H1 (cell line): ENCODE measurements at regions not wholly inside any gene's neighbourhood (a gene's known extent, or its start where the extent isn't known, plus 50 kb on each side); places are given as distances from the start of the nearest gene placed in this dataset.

Experiments
- CBX8 ChIP-seq: fragments of 300-800, 300-1000 bp; sonication (generic); IDR thresholded peaks from 2 replicates; pipeline ENCODE4 v1.7.1; 2016; ENCODE audit warnings: low read depth, low read length, borderline replicate concordance
- CREB1 ChIP-seq: IDR thresholded peaks from 2 replicates; pipeline ENCODE4 v1.6.1; 2012; ENCODE audit warnings: inconsistent platforms
- CTCF ChIP-seq, 3 experiments: IDR thresholded peaks; 1 replicate in 2 of 3; 2 replicates in 1 of 3; pipeline versions ENCODE4 v1.5.1 to v1.6.1; 2011; ENCODE audit warnings: low read length in 3 of 3, mild to moderate bottlenecking in 3 of 3, inconsistent platforms in 2 of 3, low read depth in 1 of 3, moderate library complexity in 1 of 3; ENCODE audit not compliant: insufficient read depth in 1 of 3; ENCODE audit errors: control extremely low read depth in 1 of 3
- EP300 ChIP-seq, 2 experiments: IDR thresholded peaks; 1 replicate in 1 of 2; 2 replicates in 1 of 2; pipeline ENCODE4 v1.6.1; 2011 to 2012; ENCODE audit warnings: low read depth in 2 of 2, low read length in 2 of 2, mild to moderate bottlenecking in 2 of 2, borderline replicate concordance in 1 of 2, inconsistent platforms in 1 of 2, moderate library complexity in 1 of 2
- EZH2 ChIP-seq: fragments of 200-600 bp; sonication (generic); IDR thresholded peaks from 2 replicates; pipeline ENCODE4 v1.7.1; 2012; ENCODE audit warnings: low read depth, mild to moderate bottlenecking, moderate library complexity, low read length, inconsistent platforms; ENCODE audit not compliant: severe bottlenecking
- GABPA ChIP-seq: IDR thresholded peaks from 2 replicates; pipeline ENCODE4 v1.6.1; 2011; ENCODE audit warnings: mild to moderate bottlenecking, low read length, moderate library complexity, borderline replicate concordance; ENCODE audit not compliant: insufficient read depth
- GTF2F1 ChIP-seq: IDR thresholded peaks from 2 replicates; pipeline ENCODE4 v1.6.1; 2012; ENCODE audit warnings: low read depth, low read length, improper control_type of control experiment, borderline replicate concordance
- JUN ChIP-seq: IDR thresholded peaks from 2 replicates; pipeline ENCODE4 v1.6.1; 2011; ENCODE audit warnings: low read depth, mild to moderate bottlenecking, improper control_type of control experiment, low read length
- POLR2AphosphoS5 ChIP-seq: IDR thresholded peaks from 2 replicates; pipeline ENCODE4 v1.6.1; 2011; ENCODE audit warnings: low read depth, low read length
- SIN3A ChIP-seq, 2 experiments: IDR thresholded peaks in 1 of 2; conservative IDR thresholded peaks in 1 of 2; 2 replicates each; pipeline ENCODE4 v1.6.1; 2011 to 2012; ENCODE audit warnings: low read length in 2 of 2, improper control_type of control experiment in 1 of 2, low read depth in 1 of 2, mild to moderate bottlenecking in 1 of 2
- SP2 ChIP-seq: IDR thresholded peaks from 2 replicates; pipeline ENCODE4 v1.6.1; 2012; ENCODE audit warnings: mild to moderate bottlenecking, low read length, inconsistent platforms
- TCF12 ChIP-seq: IDR thresholded peaks from 2 replicates; pipeline ENCODE4 v1.6.1; 2011; ENCODE audit warnings: low read depth, mild to moderate bottlenecking, low read length

GRCh38 chrX:11836284-11836683 lies 78.2 kb downstream of the MSL3 start:
- no peak for TF ChIP-seq TCF12
- TF ChIP-seq CTCF (IDR thresholded peaks at IDR 0.05; ENCODE audit: control extremely low read depth in 1 of 3, insufficient read depth in 1 of 3, low read depth in 1 of 3, low read length in 3 of 3), result no peak
- no peak for TF ChIP-seq POLR2AphosphoS5
- no peak for TF ChIP-seq GTF2F1
- TF ChIP-seq EP300 (IDR thresholded peaks at IDR 0.05; ENCODE audit: borderline replicate concordance in 1 of 2, low read depth in 2 of 2, low read length in 2 of 2), result no peak
- TF ChIP-seq CREB1, result no peak
- no peak for TF ChIP-seq EZH2
- no peak for TF ChIP-seq CBX8
- TF ChIP-seq GABPA, result no peak
- no peak for TF ChIP-seq SIN3A (conservative IDR thresholded peaks at IDR 0.05 in 1 of 2, IDR thresholded peaks at IDR 0.05 in 1 of 2; ENCODE audit: low read depth in 1 of 2, low read length in 2 of 2)
- TF ChIP-seq SP2, result no peak
- TF ChIP-seq JUN, result no peak
